ENCODE measurements at regions not wholly inside any gene's neighbourhood (a gene's known extent, or its start where the extent isn't known, plus 50 kb on each side); places are given as distances from the start of the nearest gene placed in this dataset.

DNA sequence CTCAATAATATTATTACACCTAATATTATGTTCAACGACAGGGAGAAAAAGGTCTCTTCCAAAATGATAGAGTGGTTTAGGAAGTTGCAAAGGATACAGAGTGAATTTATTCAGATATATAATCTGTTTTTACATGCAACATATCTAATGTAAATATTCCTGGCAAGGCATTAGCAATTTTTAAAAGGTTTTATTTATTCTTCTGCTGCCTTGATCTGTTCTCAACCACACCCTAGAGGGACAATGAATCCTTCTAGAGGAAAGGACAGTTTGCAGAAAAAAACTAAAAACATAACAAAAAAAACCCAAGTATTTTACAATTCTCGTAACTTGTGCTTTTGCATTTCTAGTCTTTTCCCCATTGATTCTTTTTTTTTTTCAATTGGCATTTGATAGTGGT is 459.6 kb downstream of the KLF12 start:
- H3K27me3 ChIP-seq: no peaks in the 10 kb centered on the region
- H3K4me1 ChIP-seq: no peaks in the 10 kb centered on the region
- TF ChIP-seq, protein P1, sequence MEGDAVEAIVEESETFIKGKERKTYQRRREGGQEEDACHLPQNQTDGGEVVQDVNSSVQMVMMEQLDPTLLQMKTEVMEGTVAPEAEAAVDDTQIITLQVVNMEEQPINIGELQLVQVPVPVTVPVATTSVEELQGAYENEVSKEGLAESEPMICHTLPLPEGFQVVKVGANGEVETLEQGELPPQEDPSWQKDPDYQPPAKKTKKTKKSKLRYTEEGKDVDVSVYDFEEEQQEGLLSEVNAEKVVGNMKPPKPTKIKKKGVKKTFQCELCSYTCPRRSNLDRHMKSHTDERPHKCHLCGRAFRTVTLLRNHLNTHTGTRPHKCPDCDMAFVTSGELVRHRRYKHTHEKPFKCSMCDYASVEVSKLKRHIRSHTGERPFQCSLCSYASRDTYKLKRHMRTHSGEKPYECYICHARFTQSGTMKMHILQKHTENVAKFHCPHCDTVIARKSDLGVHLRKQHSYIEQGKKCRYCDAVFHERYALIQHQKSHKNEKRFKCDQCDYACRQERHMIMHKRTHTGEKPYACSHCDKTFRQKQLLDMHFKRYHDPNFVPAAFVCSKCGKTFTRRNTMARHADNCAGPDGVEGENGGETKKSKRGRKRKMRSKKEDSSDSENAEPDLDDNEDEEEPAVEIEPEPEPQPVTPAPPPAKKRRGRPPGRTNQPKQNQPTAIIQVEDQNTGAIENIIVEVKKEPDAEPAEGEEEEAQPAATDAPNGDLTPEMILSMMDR (IDR thresholded peaks at IDR 0.05): no peak
- H3K36me3 ChIP-seq: no peaks in the 10 kb centered on the region
- DNase-seq (ENCODE audit: low spot score in 2 of 2): no peak
- H3K4me3 ChIP-seq: no peak overlapping the region
- intact Hi-C loops (cut with DNase I): no loop called here
- no peaks in the 10 kb centered on the region for H3K9me3 ChIP-seq
- H3K27ac ChIP-seq: no peak overlapping the region

GRCh38 chr13:73673931-73674330 is 460.3 kb downstream of the KLF12 start:
- no peaks in the 10 kb centered on the region for H3K36me3 ChIP-seq
- no peak for DNase-seq (ENCODE audit: low spot score in 2 of 2)
- H3K27ac ChIP-seq: no peak overlapping the region
- H3K4me1 ChIP-seq: no peaks in the 10 kb centered on the region
- TF ChIP-seq, protein P1 (IDR thresholded peaks at IDR 0.05): no peak
- H3K9me3 ChIP-seq: no peaks in the 10 kb centered on the region
- intact Hi-C loops (cut with DNase I): no loop called here
- H3K27me3 ChIP-seq: no peaks in the 10 kb centered on the region
- H3K4me3 ChIP-seq: no peak overlapping the region

DNA sequence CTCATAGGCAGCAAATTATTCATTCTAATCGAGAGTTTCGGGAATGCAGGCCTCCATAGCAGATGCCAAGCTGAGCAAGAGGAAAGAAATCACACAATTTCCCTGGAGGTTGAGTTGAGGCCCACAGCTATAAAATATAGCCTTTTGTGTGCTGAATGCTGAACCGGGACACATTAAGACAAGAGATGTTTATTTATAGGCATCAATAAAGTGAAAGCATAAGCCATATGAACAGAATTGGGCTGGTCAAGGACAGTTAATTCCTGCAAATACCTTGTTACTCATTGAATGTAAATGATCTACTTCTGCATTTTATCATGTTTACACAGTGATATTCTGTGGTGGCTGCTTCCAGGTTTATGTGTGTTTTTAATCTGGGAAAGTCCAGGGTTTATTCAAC is 461.7 kb downstream of the KLF12 start:
- no peaks in the 10 kb centered on the region for H3K36me3 ChIP-seq
- TF ChIP-seq, protein P1 (IDR thresholded peaks at IDR 0.05): no peak
- H3K9me3 ChIP-seq: no peaks in the 10 kb centered on the region
- H3K27me3 ChIP-seq: no peaks in the 10 kb centered on the region
- DNase-seq (ENCODE audit: low spot score in 2 of 2): no peak
- no peak overlapping the region for H3K27ac ChIP-seq
- intact Hi-C loops (cut with DNase I): no loop called here
- H3K4me3 ChIP-seq: no peak overlapping the region
- no peaks in the 10 kb centered on the region for H3K4me1 ChIP-seq

- intact Hi-C loops (cut with DNase I): no loop called here
- TF ChIP-seq, protein P1 (IDR thresholded peaks at IDR 0.05): no peak
These were observed 462.5 kb downstream of the KLF12 start for GRCh38 chr13:73671732-73672131.

GRCh38 chr13:73671011-73671410 is 463.2 kb downstream of the KLF12 start:
- intact Hi-C loops (cut with DNase I): no loop called here
- H3K36me3 ChIP-seq: no peaks in the 10 kb centered on the region
- H3K9me3 ChIP-seq: no peaks in the 10 kb centered on the region
- TF ChIP-seq, protein P1 (IDR thresholded peaks at IDR 0.05): no peak
- H3K4me3 ChIP-seq: no peak overlapping the region
- H3K27ac ChIP-seq: no peak overlapping the region
- no peaks in the 10 kb centered on the region for H3K4me1 ChIP-seq
- no peaks in the 10 kb centered on the region for H3K27me3 ChIP-seq
- no peak for DNase-seq (ENCODE audit: low spot score in 2 of 2)

More at GRCh38 chr13:73671732-73672131, 462.5 kb downstream of the KLF12 start:
- Histone ChIP-seq H3K36me3 (no peaks in the 10 kb centered on the region), H3K9me3 (no peaks in the 10 kb centered on the region), H3K27ac (no peak overlapping the region), H3K4me1 (no peaks in the 10 kb centered on the region), H3K27me3 (no peaks in the 10 kb centered on the region), H3K4me3 (no peak overlapping the region)
- no peak for DNase-seq (ENCODE audit: low spot score in 2 of 2)

GRCh38 chr13:73667756-73668155 is 466.4 kb downstream of the KLF12 start:
- H3K27me3 ChIP-seq: no peaks in the 10 kb centered on the region
- DNase-seq (ENCODE audit: low spot score in 2 of 2): no peak
- intact Hi-C loops (cut with DNase I): no loop called here
- no peaks in the 10 kb centered on the region for H3K36me3 ChIP-seq
- H3K9me3 ChIP-seq: no peaks in the 10 kb centered on the region
- H3K4me1 ChIP-seq: no peaks in the 10 kb centered on the region
- no peak overlapping the region for H3K4me3 ChIP-seq
- TF ChIP-seq, protein P1 (IDR thresholded peaks at IDR 0.05): no peak
- no peak overlapping the region for H3K27ac ChIP-seq
